Left ventricle myocardium inferior (tissue), 1 donor: ENCODE measurements at regions not wholly inside any gene's neighbourhood (a gene's known extent, or its start where the extent isn't known, plus 50 kb on each side); places are given as distances from the start of the nearest gene placed in this dataset.

ENCODE experiments used
- DNase-seq: peaks from one replicate; pipeline ENCODE4 v3.0.0-alpha.2; 2020
- H3K27ac ChIP-seq: fragments of 200-600 bp; replicated peaks from 2 replicates; pipeline ENCODE4 v1.8.0; 2021
- H3K27me3 ChIP-seq: fragments of 200-600 bp; 2 replicates; pipeline ENCODE4 v1.8.0; 2021; ENCODE audit warnings: low read depth
- H3K36me3 ChIP-seq: fragments of 200-600 bp; 2 replicates; pipeline ENCODE4 v1.8.0; 2021
- H3K4me1 ChIP-seq: fragments of 200-600 bp; 2 replicates; pipeline ENCODE4 v1.8.0; 2021
- H3K4me3 ChIP-seq: fragments of 200-600 bp; 2 replicates; pipeline ENCODE4 v1.8.0; 2021; ENCODE audit warnings: mild to moderate bottlenecking, moderate library complexity
- H3K9me3 ChIP-seq: fragments of 200-600 bp; replicated peaks from 2 replicates; pipeline ENCODE4 v1.8.0; 2021
- CTCF ChIP-seq: fragments of 200-600 bp; IDR thresholded peaks from 2 replicates; pipeline ENCODE4 v1.8.0; 2021; ENCODE audit warnings: antibody characterized with exemption, mild to moderate bottlenecking, borderline replicate concordance
- intact Hi-C: fragments of 100-400 bp; cut with micrococcal nuclease; formaldehyde crosslinking; loops from one replicate; pipeline ENCODE4 v1.11.0; 2022
- donor health status: DM: no; HTN: yes; CAD: no; lungs with severe emphysema.

GRCh38 chr2:108182489-108182888 is 57.3 kb upstream of the SULT1C3 start:
- intact Hi-C loops, result no loop called here
- no peak overlapping the region for H3K4me3 ChIP-seq
- no peak for TF ChIP-seq CTCF

GRCh38 chr2:108184419-108184818 is 55.3 kb upstream of the SULT1C3 start:
- Histone ChIP-seq H3K36me3 (no peaks in the 10 kb centered on the region), H3K9me3 (no peaks in the 10 kb centered on the region), H3K27ac (no peak overlapping the region), H3K27me3 (no peaks in the 10 kb centered on the region), H3K4me1 (no peaks in the 10 kb centered on the region), H3K4me3 (no peak overlapping the region)
- TF ChIP-seq CTCF, result peak; percentile 35
- intact Hi-C loops, result no loop called here
- DNase-seq, result no peak

More at GRCh38 chr2:108182489-108182888, 57.3 kb upstream of the SULT1C3 start:
- no peaks in the 10 kb centered on the region for H3K36me3 ChIP-seq
- H3K27me3 ChIP-seq, result no peaks in the 10 kb centered on the region
- H3K4me1 ChIP-seq, result no peaks in the 10 kb centered on the region
- no peaks in the 10 kb centered on the region for H3K9me3 ChIP-seq
- no peak for DNase-seq
- no peak overlapping the region for H3K27ac ChIP-seq

DNA sequence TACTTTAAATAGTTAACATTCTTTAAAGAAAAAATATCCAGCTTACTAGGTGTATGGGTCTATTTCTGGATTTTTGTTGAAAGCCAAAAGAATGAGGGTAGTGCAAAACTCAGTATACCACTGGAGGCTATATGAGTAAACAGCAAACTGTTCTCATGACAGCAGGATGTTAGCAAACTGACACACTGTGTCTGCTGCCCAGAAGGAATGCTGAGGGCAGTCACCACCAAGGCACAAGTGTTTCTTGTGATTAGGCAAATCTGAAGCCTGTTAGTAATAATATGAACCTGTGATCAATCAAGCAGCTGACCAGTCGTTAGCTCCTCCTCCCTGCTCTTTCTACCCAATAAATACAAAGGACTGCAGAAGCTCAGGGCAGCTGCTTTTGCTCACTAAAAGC is 50.5 kb upstream of the SULT1C3 start:
- no peak for TF ChIP-seq CTCF
- no peaks in the 10 kb centered on the region for H3K4me1 ChIP-seq
- no peaks in the 10 kb centered on the region for H3K27me3 ChIP-seq
- no peak overlapping the region for H3K27ac ChIP-seq
- no peak for DNase-seq
- no peak overlapping the region for H3K4me3 ChIP-seq
- no peaks in the 10 kb centered on the region for H3K36me3 ChIP-seq
- peaks cover 3% of the 10 kb centered on the region for H3K9me3 ChIP-seq
- intact Hi-C loops, result no loop called here
